ENCODE measurements at regions not wholly inside any gene's neighbourhood (a gene's known extent, or its start where the extent isn't known, plus 50 kb on each side); places are given as distances from the start of the nearest gene placed in this dataset.
"Not testable (repeated sequence)": the region's sequence is repeated elsewhere in the genome, so short reads cannot be mapped to it uniquely, and the experiment has no call there.

- no peak for DNase-seq (ENCODE audit: low read depth in 3 of 3, low spot score in 1 of 3)
Observed at GRCh38 chr3:72538070-72538745, 310.0 kb downstream of the SHQ1 start.

GRCh38 chr3:72537448-72537847, 310.8 kb downstream of the SHQ1 start:
- no peak for DNase-seq (ENCODE audit: low read depth in 3 of 3, low spot score in 1 of 3)

GRCh38 chr3:72536878-72537267, 311.4 kb downstream of the SHQ1 start:
- no peak for DNase-seq (ENCODE audit: low read depth in 3 of 3, low spot score in 1 of 3)

DNA sequence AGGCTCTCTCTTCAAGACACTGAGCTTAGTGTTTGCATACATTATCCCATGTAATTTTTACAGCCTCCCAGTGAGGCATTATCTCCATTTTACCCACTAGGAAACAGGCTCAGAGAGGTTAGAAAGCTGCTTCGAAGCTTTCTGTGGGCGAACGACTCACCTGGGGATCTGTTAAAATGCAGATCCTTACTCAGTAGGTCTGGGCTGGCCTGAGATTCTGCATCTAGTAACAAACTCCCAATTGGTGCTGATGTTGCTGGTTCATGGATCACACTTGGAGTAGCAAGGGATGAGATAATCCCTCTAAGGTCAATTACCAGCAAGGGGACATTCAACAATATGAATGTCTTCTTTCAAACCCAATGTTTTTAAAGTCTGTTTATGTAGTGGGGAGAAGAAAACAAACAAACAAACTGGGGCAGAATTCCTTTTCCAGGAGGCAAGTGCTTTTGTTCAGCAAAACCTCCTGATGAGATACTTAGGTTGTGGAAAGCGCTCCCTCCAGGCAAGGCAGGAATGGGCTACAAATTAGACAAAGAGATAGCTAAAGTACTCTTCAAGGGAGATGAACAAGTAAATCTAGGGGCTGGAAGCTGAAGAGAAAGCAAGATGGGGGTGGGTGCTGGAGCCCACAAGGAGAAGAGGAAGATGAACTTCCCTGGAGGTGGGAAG, 311.9 kb downstream of the SHQ1 start:
- no peak for DNase-seq (ENCODE audit: low read depth in 3 of 3, low spot score in 1 of 3)

DNA sequence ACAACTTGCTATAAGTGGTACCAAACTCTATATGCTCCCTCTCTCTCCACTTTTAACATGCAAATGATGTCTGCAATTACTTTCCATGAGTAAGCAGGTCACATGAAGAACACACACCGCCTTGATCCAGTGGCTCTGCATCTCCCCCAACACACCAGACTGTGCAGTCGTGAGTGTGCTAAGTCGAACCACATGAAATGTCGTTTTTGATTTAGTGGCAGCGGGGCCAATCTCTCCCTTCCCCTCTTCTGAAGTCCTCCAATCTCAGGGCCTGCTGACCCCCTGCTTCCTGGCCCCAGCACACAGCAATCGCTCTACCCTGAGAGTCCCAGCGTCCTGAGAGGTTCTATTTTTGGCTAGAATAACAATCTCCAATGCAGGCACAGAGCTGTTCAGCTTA, 312.5 kb downstream of the SHQ1 start:
- DNase-seq (ENCODE audit: low read depth in 3 of 3, low spot score in 1 of 3) = no peak

DNA sequence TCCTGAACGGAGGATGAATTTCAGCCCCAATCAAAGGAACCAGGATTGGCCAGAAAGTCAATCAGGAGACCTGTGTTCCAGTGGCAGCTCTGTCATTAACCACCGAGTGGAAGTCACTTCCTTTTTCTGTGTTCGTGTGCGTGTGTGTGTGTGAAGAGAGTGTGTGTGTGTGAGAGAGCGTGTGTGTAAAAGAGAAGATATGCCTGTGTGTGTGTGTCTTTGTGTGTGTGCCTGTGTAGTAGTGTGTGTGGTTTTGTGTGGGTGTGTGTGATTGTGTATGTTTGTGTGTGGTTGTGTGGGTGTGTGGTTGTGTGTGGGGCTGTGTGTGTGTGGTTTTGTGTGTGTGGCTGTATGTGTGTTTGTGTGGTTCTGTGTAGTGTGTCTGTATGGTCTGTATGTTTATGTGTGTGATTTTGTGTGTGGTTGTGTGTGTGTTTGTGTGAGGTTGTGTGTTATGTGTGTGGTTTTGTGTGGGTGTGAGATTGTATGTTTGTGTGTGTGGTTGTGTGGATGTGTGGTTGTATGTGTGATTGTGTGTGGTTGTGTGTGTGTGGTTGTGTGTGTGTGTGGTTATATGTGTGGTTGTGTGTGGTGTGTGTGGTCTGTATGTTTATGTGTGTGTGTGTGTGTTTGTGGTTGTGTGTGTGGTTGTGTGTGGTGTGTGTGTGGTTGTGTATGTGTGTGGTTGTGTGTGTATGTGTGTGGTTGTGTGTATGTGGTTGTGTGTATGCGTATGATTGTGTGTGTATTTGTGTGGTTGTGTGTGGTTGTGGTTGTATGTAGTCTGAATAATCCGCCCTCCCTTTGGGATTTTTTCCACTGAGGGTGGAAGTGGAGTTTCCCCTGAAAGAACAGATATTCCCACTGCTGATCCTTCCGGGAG, 314.4 kb downstream of the SHQ1 start:
- DNase-seq (ENCODE audit: low read depth in 3 of 3, low spot score in 1 of 3) = no peak

DNA sequence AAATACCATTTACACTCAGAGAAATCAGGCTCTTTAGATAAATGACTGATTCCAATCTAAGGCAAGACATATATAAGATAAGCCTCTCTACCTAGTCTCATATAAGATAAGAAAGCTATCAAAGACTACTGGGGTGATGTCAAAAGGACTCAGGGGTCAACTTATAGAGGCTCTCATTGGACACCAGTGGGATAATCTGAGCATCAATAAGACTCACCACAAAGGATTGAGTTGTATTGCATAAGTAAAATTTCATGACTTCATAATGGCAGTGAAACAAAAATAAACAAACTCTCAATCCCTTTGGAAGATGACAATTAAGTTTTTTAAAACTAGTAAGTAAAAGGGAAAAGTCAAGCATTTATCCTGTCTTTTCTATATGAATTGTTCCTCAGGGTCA, 317.8 kb downstream of the SHQ1 start:
- no peak for DNase-seq (ENCODE audit: low read depth in 3 of 3, low spot score in 1 of 3)

- DNase-seq (ENCODE audit: low read depth in 3 of 3, low spot score in 1 of 3) = no peak
Observed at GRCh38 chr3:72529081-72529480, 319.2 kb downstream of the SHQ1 start.

DNA sequence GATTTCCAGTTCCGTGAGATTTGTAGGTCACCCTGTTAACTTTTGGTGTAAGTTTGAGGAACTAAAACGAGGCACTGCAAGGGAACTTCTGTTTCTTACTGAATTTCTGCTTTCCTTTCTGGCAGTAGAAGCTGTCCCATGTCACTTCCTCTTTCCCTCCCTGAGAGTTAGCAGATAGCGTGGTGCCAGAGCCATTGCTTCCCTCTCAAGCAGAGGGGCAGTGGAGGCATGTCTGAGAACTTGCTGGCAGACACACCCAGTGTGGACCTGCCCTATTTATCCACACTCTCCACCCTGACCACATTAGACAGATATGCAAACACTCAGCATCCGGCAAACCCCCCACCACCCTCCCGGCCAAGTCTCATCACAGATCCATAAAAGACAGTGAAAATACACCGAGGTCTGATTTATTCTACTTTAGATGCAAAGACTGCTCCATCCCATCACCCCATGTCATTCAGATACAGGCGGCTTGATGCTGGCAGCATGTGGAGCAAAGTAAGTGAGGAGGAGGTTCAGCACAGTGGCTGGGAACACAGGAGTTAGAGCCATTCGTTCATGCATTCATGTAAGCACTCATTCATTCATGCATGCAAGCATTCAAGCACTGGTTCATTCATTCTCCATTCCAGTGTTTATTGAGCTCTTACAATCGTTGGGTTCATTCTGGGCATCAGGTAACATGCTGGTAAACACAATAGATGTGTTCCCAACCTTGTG, 324.7 kb downstream of the SHQ1 start:
- no peak for DNase-seq (ENCODE audit: low read depth in 3 of 3, low spot score in 1 of 3)

DNA sequence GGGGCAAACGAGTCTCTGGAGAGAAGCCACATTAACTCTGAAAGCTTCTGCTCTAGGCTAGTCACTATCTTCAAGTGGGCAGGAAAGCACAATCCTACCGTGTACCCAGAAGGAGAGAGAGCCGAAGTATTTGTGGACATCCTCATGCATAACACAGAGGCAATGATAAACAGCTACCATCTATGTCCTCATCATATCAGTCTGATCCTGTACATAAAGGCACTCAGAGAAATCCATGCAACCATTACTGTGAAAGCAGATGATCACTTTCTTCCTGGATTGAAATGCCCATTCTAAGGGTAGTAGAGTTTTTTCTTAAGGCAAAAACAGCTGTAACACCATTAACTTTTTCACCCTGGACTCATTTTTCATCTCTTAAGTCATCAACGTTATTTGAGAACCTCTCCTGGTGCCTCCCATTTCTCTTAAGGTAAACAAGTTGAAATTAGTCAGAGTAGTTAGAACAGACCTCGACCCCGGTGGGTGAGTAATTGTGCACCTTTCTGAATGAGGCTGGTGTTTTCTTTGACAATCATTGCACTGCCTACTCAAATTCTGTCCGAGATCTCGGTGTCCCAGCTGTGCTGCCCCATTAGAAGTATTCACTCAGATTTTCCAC, 327.4 kb downstream of the SHQ1 start:
- DNase-seq (ENCODE audit: low read depth in 3 of 3, low spot score in 1 of 3) = peak in 1 of 3 donors; percentile 7

- DNase-seq (ENCODE audit: low read depth in 3 of 3, low spot score in 1 of 3) = no peak
Observed at GRCh38 chr3:72519946-72520604, 328.2 kb downstream of the SHQ1 start.

DNA sequence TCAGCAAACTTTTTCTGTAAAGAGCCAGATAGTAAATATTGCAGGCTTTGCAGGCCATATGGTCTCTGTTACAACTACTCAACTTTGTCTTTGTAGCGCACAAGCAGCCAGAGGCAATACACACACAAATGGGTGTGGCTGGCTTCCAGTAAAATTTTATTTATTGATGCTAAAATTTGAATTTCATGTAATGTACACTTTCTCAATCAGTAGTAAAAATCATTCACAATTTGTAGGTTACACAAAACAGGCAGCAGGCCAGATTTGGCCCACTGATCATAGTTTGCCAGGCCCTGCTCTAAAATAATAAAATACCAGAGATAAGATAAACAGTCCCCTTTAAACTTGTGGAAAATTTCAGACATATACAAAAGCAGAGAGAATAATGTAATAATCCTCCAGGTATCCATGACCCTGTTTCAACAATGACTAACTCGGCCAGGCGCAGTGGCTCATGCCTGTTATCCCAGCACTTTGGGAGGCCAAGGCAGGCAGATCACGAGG, 330.3 kb downstream of the SHQ1 start:
- no peak for DNase-seq (ENCODE audit: low read depth in 3 of 3, low spot score in 1 of 3)

- no peak for DNase-seq (ENCODE audit: low read depth in 3 of 3, low spot score in 1 of 3)
Observed at GRCh38 chr3:72517336-72517735, 330.9 kb downstream of the SHQ1 start.

DNA sequence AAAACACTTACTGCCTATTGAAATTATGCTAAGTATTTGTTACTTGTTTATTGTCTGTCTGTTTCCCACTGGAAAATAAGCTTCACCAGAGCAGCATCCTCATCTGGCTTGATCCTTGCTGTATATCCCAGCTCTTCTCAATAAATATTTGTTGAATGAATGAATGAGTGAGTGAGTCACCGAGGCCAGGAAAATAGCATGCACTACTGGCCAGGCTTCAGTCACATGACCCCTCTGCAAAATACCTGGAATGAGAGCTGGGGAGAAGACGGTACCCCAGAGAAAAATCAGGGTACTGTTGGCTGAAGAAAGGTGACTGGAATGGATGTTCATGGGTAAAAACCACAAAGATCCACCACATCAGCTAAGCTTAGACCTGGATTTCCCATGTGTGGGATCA, 331.9 kb downstream of the SHQ1 start:
- no peak for DNase-seq (ENCODE audit: low read depth in 3 of 3, low spot score in 1 of 3)

DNA sequence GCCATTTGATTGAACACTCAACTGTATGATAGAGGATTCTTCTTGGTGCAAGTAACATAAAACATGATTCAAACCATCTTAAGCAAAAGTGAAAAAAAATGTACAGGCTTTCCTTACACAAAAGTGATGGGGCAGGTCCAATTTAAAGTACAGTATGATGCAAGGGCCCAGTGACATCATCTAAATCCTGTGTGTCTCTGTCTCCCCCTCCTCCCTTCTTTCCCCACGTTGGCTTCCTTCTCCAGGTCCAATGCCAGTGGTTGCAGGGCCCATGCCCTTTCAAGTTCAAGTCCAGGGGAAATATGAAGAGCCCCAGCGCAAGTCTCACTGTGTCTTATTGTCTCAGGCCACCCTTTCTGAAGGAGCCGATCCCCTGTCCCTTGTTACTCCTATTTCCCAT, 332.3 kb downstream of the SHQ1 start:
- no peak for DNase-seq (ENCODE audit: low read depth in 3 of 3, low spot score in 1 of 3)

- DNase-seq (ENCODE audit: low read depth in 3 of 3, low spot score in 1 of 3) = no peak
Observed at GRCh38 chr3:72515281-72515680, 333.0 kb downstream of the SHQ1 start.

DNA sequence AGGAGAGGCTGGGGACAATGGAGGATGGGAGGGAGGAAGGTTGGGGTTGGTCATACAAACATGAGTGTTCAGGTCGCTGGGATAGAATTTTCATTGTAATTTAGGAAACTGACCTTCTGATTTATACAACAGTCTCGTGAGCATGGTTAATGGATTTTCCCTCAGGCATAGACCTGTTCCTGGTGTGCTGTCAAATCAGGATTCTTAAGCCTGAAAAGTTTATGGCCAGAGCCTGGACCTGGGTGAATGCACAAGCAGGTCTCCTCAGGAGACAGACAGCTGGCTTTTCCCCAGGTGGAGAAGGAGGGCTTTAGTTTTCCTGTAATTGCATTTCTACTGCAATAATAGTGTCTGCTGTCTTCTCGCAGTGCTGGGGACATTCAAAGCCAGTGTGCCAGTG, 338.0 kb downstream of the SHQ1 start:
- DNase-seq (ENCODE audit: low read depth in 3 of 3, low spot score in 1 of 3) = no peak

- DNase-seq (ENCODE audit: low read depth in 3 of 3, low spot score in 1 of 3) = no peak
Observed at GRCh38 chr3:72505539-72506405, 342.5 kb downstream of the SHQ1 start.

DNA sequence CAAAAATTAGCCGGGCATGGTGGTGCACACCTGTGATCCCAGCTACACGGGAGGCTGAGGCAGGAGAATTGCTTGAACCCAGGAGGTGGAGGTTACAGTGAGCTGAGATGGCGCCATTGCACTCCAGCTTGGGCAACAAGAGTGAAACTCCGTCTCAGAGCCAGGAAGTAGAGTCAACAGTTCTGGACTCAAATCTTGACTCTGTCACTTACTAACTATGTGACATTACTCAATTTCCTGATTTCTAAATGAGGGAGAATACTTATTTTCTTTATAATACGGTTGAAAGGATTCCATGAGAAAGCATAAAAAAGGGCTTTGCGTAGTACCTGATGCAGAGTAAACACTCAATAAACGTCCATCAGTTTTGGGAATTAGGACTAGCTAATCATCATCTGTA, 350.7 kb downstream of the SHQ1 start:
- DNase-seq (ENCODE audit: low read depth in 3 of 3, low spot score in 1 of 3) = not testable (repeated sequence)

All from stimulated activated CD4-positive, alpha-beta T cell treated with anti-CD3 and anti-CD28 coated beads, TNF-alpha, amount 100 ng/mL, for 1 hour (primary cell).